GM21515 (cell line): ENCODE measurements at regions not wholly inside any gene's neighbourhood (a gene's known extent, or its start where the extent isn't known, plus 50 kb on each side); places are given as distances from the start of the nearest gene placed in this dataset.
"Not testable (repeated sequence)": the region's sequence is repeated elsewhere in the genome, so short reads cannot be mapped to it uniquely, and the experiment has no call there.

ENCODE experiments used
- ATAC-seq: cut with Tn5 transposase; IDR thresholded peaks from one replicate; pipeline ENCODE4 v1.9.1; 2021; ENCODE audit not compliant: unreplicated experiment

DNA sequence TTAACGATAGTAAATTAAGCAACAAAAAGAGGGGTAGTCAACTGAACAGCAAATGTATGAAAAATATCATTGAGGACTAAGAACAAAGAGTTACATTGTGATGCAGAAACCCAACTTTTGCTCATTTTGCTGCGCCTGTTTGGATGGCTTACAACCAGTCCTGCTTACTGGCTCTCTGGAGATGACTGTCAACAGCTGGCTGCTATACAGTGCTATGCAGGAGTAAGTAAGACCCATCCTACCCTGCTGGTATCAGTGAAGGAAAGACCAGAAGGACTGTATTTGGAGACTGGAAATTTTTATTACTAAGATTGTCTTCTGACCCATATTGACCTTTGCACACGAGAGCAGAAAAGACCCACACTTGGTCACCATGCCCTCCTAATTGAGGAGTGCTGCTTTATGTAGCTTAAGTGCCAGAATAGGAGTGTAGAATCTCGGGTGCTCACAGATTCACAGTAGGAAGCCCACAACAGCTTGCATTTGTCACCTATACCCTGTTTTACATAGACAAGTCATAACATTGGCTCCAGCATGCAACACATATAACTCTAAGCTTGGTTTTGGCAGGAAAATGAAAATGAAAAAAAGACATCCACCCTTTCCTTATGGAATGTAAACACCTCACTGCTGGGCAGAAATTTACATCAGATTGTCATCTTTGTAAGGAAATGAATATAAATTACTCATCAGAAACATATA is 1915.0 kb upstream of the CELF4 start:
- ATAC-seq = no peak

DNA sequence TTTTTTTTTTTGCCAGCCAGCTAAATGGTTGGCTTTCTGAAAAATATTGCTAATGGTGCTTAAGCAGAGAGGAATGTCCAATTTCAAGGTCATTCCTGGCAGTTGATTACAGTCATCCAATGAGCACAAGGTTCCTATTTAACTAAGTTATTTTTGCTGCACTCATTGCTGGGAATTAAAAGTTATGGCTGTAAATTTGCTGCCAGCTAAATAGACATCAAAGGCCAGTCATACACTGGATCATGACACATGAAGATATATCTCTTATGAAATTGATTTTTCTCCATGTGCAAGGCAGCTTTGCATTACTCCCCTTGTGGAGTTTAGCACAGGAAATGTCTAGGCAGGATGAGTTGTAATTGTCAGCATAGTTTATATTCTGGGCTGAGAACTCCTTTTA is 1898.4 kb upstream of the CELF4 start:
- no peak for ATAC-seq

DNA sequence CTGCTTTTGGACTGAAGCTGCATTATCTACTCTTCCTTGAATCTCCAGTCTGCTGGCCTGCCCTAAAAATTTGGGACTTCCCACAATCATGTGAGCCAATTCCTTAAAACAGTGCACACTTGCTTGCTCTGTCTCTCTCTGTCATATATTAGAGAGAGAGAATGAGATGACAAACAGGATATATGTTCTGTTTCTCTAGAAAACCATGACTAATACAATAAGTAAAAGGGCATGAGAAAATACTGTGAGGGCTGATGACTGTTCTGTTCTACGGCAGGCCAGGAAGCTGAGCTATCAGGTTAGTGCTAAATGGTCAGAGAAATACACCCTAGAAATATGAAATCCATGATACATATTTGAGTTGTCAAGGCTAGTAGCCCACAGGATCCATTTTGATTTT is 1896.8 kb upstream of the CELF4 start:
- ATAC-seq = no peak

DNA sequence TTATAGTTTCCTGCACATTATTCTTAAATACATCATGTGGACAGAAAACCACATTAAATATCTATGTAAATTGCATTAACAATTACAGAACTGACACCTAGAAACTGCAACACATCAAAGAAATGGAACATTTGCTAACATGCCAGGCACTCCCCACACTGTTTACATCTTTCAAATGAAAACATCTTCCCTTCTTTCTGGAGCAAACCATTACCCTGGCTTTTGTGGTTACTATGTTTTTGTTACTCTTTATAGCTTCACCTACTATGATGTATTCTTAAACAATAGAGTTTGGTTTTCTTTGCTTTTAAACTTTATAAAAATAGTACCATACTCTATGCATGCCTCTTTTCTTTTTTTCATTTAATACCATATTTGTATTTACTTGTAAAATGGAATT is 1894.5 kb upstream of the CELF4 start:
- ATAC-seq = no peak

- no peak for ATAC-seq
Measured at GRCh38 chr18:39455285-39455684, 1889.7 kb upstream of the CELF4 start.

DNA sequence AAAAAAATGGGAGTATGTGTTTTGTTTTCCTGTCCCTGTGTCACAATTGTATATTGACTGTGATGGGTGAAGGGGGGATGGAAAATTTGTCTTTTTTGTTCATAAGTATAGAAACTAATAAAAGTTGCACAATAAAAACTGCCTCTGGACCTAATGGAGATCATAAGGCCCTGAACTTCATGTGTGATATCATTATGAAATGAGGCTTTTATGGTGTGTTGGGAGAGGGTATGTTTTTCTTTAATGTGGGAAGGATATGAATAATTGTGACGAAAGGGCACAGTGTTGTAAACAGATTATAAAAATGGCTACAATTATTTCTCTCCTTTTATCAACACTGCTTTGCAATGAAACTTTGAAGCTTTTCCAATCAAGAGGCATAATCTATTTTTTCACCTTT is 1889.3 kb upstream of the CELF4 start:
- ATAC-seq = no peak

GRCh38 chr18:39453882-39454281 is 1888.3 kb upstream of the CELF4 start:
- ATAC-seq = no peak

GRCh38 chr18:39453356-39453755 is 1887.8 kb upstream of the CELF4 start:
- ATAC-seq = no peak

DNA sequence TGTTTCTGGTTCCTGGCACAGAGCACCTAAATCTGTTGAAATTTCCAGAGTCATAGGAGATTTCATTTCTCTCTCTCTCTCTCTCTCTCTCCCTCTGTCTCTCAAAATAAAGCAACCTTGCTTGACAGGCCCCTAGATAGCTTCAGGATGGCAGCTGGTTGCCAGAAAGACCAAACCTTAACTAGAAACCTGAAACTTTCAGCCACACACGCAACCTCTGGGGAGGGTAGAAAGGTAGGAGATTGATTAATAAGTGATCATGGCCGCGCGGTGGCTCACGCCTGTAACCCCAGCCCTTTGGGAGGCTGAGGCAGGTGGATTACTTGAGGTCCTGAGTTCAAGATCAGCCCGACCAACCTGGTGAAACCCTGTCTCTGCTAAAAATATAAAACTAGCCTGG is 1885.4 kb upstream of the CELF4 start:
- no peak for ATAC-seq

GRCh38 chr18:39449566-39449965 is 1884.0 kb upstream of the CELF4 start:
- ATAC-seq = no peak

GRCh38 chr18:39448942-39449341 is 1883.3 kb upstream of the CELF4 start:
- ATAC-seq = no peak

DNA sequence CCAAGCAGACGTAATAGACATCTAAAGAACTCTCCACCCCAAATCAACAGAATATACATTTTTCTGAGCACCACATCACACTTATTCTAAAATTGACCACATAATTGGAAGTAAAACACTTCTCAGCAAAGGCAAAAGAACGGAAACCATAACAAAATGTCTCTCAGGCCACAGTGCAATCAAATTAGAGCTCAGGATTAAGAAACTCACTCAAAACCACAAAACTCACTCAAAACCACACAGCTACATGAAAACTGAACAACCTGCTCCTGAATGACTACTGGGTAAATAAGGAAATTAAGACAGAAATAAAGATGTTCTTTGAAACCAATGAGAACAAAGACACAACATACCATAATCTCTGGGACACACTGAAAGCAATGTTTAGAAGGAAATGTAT is 1879.4 kb upstream of the CELF4 start:
- not testable (repeated sequence) for ATAC-seq

DNA sequence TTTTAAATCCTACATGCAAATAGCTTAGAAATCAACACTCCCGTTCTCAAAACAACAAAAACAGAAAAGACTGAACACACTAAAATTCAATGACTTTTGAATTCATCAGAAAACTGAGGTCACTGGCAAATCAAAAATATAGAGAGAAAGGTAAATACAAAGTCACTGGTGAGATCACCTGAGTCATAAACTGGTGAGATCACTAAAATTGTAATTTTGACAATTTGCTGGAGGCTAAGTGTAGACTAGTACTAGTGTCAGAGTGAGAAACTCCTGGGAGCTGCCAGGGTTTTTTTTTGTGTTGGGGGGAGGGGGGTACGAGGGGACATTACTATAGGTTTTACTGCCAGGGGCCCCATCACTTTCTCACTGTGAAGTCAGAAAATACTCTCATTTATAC is 1876.0 kb upstream of the CELF4 start:
- no peak for ATAC-seq

DNA sequence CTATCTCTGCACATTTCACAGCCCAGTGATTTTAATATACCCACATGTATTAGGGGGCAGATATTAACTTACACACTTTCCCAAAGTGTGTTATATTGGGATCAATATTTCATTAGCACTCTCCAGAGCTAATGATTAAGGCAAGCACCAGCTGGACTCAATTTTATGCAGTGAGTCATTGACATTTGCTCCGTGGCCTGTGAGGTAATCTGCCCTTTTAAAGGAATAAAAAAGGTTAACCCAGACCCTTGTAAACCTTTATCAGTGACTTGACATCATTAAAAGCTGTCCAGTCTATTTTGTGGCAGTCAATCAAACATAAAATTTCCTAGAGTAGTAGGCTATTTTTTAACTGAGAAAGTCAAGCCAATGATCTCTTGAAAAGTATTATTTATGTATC is 1870.4 kb upstream of the CELF4 start:
- ATAC-seq = no peak

DNA sequence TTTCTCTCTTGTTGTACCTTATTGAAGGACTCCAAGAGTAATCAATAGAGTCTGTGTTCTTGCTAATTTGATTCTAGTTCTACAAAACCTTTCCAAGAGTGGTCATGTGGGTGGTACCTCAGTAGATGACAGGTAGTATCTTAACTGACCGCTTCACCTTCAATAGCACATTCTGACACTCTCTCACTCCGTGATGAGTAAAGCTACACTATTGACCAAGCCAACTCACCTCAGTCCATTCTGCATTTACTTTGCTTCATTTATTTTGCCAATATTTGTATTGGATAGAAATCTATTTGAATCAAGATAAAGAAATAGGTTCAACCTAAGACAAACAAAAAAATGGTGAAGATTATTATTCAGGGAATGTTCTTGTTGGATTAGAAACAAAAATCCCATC is 1869.6 kb upstream of the CELF4 start:
- ATAC-seq = no peak

DNA sequence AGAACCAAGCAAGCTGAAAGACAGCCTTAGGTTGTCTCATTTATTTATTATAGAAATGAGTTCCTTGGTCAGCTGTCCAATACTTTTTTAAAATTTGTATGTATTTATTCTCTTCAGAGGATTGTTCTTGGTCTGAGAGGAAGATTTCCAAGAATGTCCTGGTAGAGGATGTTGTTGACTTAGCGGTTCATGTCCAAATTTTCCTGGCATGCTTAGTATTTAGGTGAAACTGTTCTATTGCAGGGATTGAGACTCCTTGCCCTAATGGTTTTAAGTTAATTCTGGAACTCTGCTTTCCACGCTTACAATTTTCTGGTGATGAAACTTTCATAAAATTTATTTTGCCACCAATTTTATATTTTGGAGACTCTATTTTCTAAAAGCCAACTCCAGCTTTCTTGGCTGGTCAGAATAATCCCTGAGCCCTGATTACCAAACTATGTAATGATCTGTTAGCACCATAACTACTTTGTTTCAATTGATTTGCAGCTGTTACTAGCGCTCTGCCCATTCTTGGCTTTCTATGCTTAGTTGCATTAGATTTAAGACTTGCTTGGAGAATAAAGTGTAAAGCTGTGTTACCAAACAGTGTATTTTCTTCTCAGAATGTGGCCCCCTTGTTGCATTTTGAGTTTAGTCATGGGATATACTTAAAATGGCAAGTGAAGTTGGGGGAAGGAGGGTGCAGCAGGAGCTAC is 1868.8 kb upstream of the CELF4 start:
- no peak for ATAC-seq

DNA sequence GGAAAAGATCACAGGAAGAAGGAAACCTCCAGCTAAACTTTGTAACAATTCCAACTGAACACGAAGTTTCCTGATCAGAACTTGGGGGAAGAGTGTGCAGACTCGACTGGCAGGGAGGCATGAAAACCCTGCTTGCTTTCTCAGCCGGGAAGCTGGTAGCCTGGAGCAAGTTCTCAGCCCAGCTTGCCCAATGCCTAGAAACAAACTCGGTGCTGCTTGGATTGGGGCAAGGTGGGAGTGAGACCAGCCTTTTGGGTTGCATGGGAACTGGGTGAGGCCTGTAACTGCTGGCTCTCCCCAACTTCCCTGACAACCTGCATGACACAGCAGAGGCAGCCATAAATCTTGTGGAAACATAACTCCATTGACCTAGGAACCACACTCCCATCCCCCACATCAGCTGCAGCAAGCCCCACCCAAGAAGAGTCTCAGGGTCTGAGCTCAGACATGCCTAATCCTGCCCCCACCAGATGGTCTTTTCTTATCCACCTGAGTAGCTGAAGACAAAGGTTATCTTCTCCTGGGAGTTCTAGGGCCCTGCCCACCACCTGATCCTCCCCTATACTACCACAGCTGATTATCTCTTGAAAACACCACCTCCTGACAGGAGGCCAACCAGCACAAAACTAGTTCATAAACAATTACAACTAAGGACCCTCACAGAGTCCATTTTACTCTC is 1859.7 kb upstream of the CELF4 start:
- ATAC-seq = no peak

- no peak for ATAC-seq
Measured at GRCh38 chr18:39424261-39424660, 1858.7 kb upstream of the CELF4 start.

- no peak for ATAC-seq
Measured at GRCh38 chr18:39421276-39421675, 1855.7 kb upstream of the CELF4 start.

GRCh38 chr18:39419315-39419714 is 1853.7 kb upstream of the CELF4 start:
- ATAC-seq = no peak

GRCh38 chr18:39415471-39415870 is 1849.9 kb upstream of the CELF4 start:
- ATAC-seq = no peak

GRCh38 chr18:39414009-39414700 is 1848.6 kb upstream of the CELF4 start:
- no peak for ATAC-seq
